ENCODE measurements at regions not wholly inside any gene's neighbourhood (a gene's known extent, or its start where the extent isn't known, plus 50 kb on each side); places are given as distances from the start of the nearest gene placed in this dataset.

GRCh38 chr20:22428051-22428450 is 156.3 kb downstream of the FOXA2 start:
- TF ChIP-seq POLR2A (IDR thresholded peaks at IDR 0.05) = no peak
- no peak for TF ChIP-seq EP300 (IDR thresholded peaks at IDR 0.05)
- TF ChIP-seq POLR2AphosphoS5 (IDR thresholded peaks at IDR 0.05) = no peak
- no peak for TF ChIP-seq CTCF (IDR thresholded peaks at IDR 0.05)
